HFFc6 (cell line): ENCODE measurements at regions not wholly inside any gene's neighbourhood (a gene's known extent, or its start where the extent isn't known, plus 50 kb on each side); places are given as distances from the start of the nearest gene placed in this dataset.

Experiments
- DNase-seq: peaks from one replicate; pipeline ENCODE4 v3.0.0-alpha.2; 2018
- H3K27ac Mint-ChIP-seq: 2 replicates; pipeline ENCODE4 v1.8.0; 2020; ENCODE audit warnings: mild to moderate bottlenecking, mixed read lengths
- H3K27me3 Mint-ChIP-seq: 2 replicates; pipeline ENCODE4 v1.8.0; 2021; ENCODE audit warnings: mild to moderate bottlenecking, moderate library complexity, mixed read lengths; ENCODE audit not compliant: insufficient read depth
- H3K36me3 Mint-ChIP-seq: 2 replicates; pipeline ENCODE4 v1.8.0; 2021; ENCODE audit warnings: low read depth, mixed read lengths
- H3K4me1 Mint-ChIP-seq: 2 replicates; pipeline ENCODE4 v1.8.0; 2020; ENCODE audit warnings: low read depth, mixed read lengths
- H3K4me3 Mint-ChIP-seq: 2 replicates; pipeline ENCODE4 v1.8.0; 2020; ENCODE audit warnings: mild to moderate bottlenecking, moderate library complexity, mixed read lengths
- H3K9me3 Mint-ChIP-seq: 2 replicates; pipeline ENCODE4 v1.8.0; 2020; ENCODE audit warnings: mild to moderate bottlenecking, mixed read lengths
- CTCF ChIP-seq: fragments of 200-600 bp; sonication (generic); IDR thresholded peaks from 2 replicates; pipeline ENCODE4 v1.5.0; 2021; ENCODE audit warnings: antibody characterized with exemption, mild to moderate bottlenecking

- Mint-ChIP-seq H3K36me3 (no peaks in the 10 kb centered on the region), H3K9me3 (no peaks in the 10 kb centered on the region), H3K27ac (no peak overlapping the region), H3K27me3 (peaks cover 1% of the 10 kb centered on the region), H3K4me3 (no peak overlapping the region), H3K4me1 (no peaks in the 10 kb centered on the region)
- TF ChIP-seq CTCF, result no peak
- no peak for DNase-seq
These were observed 107.3 kb upstream of the PRDX4 start for GRCh38 chrX:23559975-23560374.

GRCh38 chrX:23570674-23571343 lies 96.5 kb upstream of the PRDX4 start:
- H3K4me3 Mint-ChIP-seq, result no peak overlapping the region
- no peaks in the 10 kb centered on the region for H3K9me3 Mint-ChIP-seq
- H3K27me3 Mint-ChIP-seq, result no peaks in the 10 kb centered on the region
- H3K36me3 Mint-ChIP-seq, result no peaks in the 10 kb centered on the region
- H3K4me1 Mint-ChIP-seq, result no peaks in the 10 kb centered on the region
- no peak for DNase-seq
- TF ChIP-seq CTCF, result no peak
- no peak overlapping the region for H3K27ac Mint-ChIP-seq

GRCh38 chrX:23575281-23575680 lies 92.0 kb upstream of the PRDX4 start:
- Mint-ChIP-seq H3K9me3 (no peaks in the 10 kb centered on the region), H3K4me1 (no peaks in the 10 kb centered on the region), H3K27ac (no peak overlapping the region), H3K36me3 (no peaks in the 10 kb centered on the region), H3K4me3 (no peak overlapping the region), H3K27me3 (no peaks in the 10 kb centered on the region)
- TF ChIP-seq CTCF, result no peak
- DNase-seq, result no peak

- Mint-ChIP-seq H3K9me3 (no peaks in the 10 kb centered on the region), H3K4me1 (no peaks in the 10 kb centered on the region), H3K27ac (no peak overlapping the region), H3K4me3 (no peak overlapping the region), H3K36me3 (no peaks in the 10 kb centered on the region), H3K27me3 (no peaks in the 10 kb centered on the region)
- TF ChIP-seq CTCF, result no peak
- peak; percentile 2 for DNase-seq
These were observed 89.2 kb upstream of the PRDX4 start for GRCh38 chrX:23578079-23578478.

- DNase-seq, result no peak
- Mint-ChIP-seq H3K27ac (no peak overlapping the region), H3K27me3 (no peaks in the 10 kb centered on the region; the same call in none of the 2 replicates), H3K36me3 (no peaks in the 10 kb centered on the region), H3K9me3 (no peaks in the 10 kb centered on the region), H3K4me3 (no peak overlapping the region), H3K4me1 (no peaks in the 10 kb centered on the region)
- TF ChIP-seq CTCF, result no peak
These were observed 77.8 kb upstream of the PRDX4 start for GRCh38 chrX:23589496-23589895.
